Caco-2 (cell line): ENCODE measurements at regions not wholly inside any gene's neighbourhood (a gene's known extent, or its start where the extent isn't known, plus 50 kb on each side); places are given as distances from the start of the nearest gene placed in this dataset.

Experiments used
- BruUV-seq: library from RNA; stranded (reverse); fragments of 400-500 nt; replicated peaks from 2 replicates; lab custom pipeline; 2021; lab: Mats Ljungman, UMichigan
- CTCF ChIA-PET: fragments of 300-600 bp; sonication (Branson Sonifier 250); formaldehyde crosslinking; loops from one replicate; lab custom pipeline; 2022; ENCODE audit warnings: antibody characterized with exemption; lab: Charles Lee
- POLR2A ChIA-PET: fragments of 300-600 bp; sonication (Branson Sonifier 250); formaldehyde crosslinking; loops from one replicate; lab custom pipeline; 2022; ENCODE audit warnings: antibody characterized with exemption; lab: Charles Lee
- DNase-seq, 2 experiments: peaks; one replicate each; pipeline versions ENCODE4 v3.0.0 to v3.0.0-alpha.2; 2020 to 2022
- H3K27me3 ChIP-seq: replicated peaks from 2 replicates; pipeline ENCODE4 v1.6.0; 2011; ENCODE audit warnings: low read length; ENCODE audit not compliant: control insufficient read depth, insufficient read depth
- H3K36me3 ChIP-seq: 2 replicates; pipeline ENCODE4 v1.5.1; 2011; ENCODE audit warnings: low read length; ENCODE audit not compliant: control insufficient read depth, insufficient read depth
- H3K4me1 ChIP-seq: fragments of 250-450 bp; sonication (Bioruptor Pico); 2 replicates; pipeline ENCODE4 v1.5.1; 2020; ENCODE audit warnings: mild to moderate bottlenecking
- H3K4me3 ChIP-seq: 2 replicates; pipeline ENCODE4 v1.5.1; 2011; ENCODE audit warnings: low read depth, mild to moderate bottlenecking, control low read depth, low read length
- H3K9me3 ChIP-seq: fragments of 250-450 bp; sonication (Bioruptor Pico); 2 replicates; pipeline ENCODE4 v1.5.1; 2020; ENCODE audit warnings: mild to moderate bottlenecking, moderate library complexity
- H3K27ac Mint-ChIP-seq: one replicate; pipeline ENCODE4 v1.8.0; 2022; ENCODE audit warnings: mixed read lengths; ENCODE audit not compliant: unreplicated experiment
- H3K27me3 Mint-ChIP-seq: one replicate; pipeline ENCODE4 v1.8.0; 2022; ENCODE audit warnings: mixed read lengths; ENCODE audit not compliant: insufficient read depth, unreplicated experiment
- H3K36me3 Mint-ChIP-seq: one replicate; pipeline ENCODE4 v1.8.0; 2022; ENCODE audit warnings: mild to moderate bottlenecking, mixed read lengths; ENCODE audit not compliant: insufficient read depth, unreplicated experiment
- H3K4me1 Mint-ChIP-seq: one replicate; pipeline ENCODE4 v1.8.0; 2022; ENCODE audit warnings: low read depth, mixed read lengths; ENCODE audit not compliant: unreplicated experiment
- H3K4me3 Mint-ChIP-seq: one replicate; pipeline ENCODE4 v1.8.0; 2022; ENCODE audit warnings: mild to moderate bottlenecking, moderate library complexity, mixed read lengths; ENCODE audit not compliant: unreplicated experiment
- H3K9me3 Mint-ChIP-seq: one replicate; pipeline ENCODE4 v1.8.0; 2022; ENCODE audit warnings: mixed read lengths; ENCODE audit not compliant: unreplicated experiment
- intact Hi-C: fragments of 100-400 bp; cut with micrococcal nuclease; formaldehyde crosslinking; loops from one replicate; pipeline ENCODE4 v1.10.0; 2022; ENCODE audit not compliant: unreplicated experiment
- TF ChIP-seq, protein P1 (sequence below), 2 experiments: fragments of 200-600 bp in 1 of 2; IDR thresholded peaks; 1 replicate in 1 of 2; 2 replicates in 1 of 2; pipeline versions ENCODE4 v1.5.1 to v1.8.0; 2011 to 2022; ENCODE audit warnings: antibody characterized with exemption in 1 of 2, control low read depth in 1 of 2, inconsistent platforms in 1 of 2, low read depth in 1 of 2, low read length in 1 of 2, mild to moderate bottlenecking in 1 of 2, moderate library complexity in 1 of 2; ENCODE audit not compliant: insufficient read depth in 1 of 2, severe bottlenecking in 1 of 2, unreplicated experiment in 1 of 2

DNA sequence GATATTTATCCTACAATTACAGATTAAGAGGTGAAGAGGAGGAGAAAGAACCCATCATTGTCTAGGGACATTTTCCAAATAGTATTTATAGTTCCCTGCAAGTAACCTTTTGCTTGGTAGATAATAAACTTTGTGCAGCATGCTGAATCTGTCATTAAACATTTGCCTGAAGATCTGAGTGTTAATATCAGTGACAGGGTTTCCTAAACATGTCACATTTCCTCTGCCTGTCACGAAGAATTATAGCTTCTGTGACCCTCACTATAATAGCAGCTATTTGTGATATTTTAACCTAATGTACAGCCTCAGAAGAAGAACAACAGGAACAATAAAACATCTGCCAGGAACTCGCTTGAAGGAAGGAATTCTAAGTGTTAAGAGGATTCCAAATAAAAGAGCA, 350.3 kb downstream of the GXYLT1 start:
- Mint-ChIP-seq H3K4me3 (no peak overlapping the region), H3K36me3 (no peaks in the 10 kb centered on the region), H3K27ac (no peak overlapping the region), H3K27me3 (no peaks in the 10 kb centered on the region), H3K4me1 (no peaks in the 10 kb centered on the region), H3K9me3 (peaks cover 9% of the 10 kb centered on the region)
- H3K9me3 ChIP-seq = peaks cover 6% of the 10 kb centered on the region; the same call in 1 of the 2 replicates
- TF ChIP-seq, protein P1, sequence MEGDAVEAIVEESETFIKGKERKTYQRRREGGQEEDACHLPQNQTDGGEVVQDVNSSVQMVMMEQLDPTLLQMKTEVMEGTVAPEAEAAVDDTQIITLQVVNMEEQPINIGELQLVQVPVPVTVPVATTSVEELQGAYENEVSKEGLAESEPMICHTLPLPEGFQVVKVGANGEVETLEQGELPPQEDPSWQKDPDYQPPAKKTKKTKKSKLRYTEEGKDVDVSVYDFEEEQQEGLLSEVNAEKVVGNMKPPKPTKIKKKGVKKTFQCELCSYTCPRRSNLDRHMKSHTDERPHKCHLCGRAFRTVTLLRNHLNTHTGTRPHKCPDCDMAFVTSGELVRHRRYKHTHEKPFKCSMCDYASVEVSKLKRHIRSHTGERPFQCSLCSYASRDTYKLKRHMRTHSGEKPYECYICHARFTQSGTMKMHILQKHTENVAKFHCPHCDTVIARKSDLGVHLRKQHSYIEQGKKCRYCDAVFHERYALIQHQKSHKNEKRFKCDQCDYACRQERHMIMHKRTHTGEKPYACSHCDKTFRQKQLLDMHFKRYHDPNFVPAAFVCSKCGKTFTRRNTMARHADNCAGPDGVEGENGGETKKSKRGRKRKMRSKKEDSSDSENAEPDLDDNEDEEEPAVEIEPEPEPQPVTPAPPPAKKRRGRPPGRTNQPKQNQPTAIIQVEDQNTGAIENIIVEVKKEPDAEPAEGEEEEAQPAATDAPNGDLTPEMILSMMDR (IDR thresholded peaks at IDR 0.05; ENCODE audit: insufficient read depth in 1 of 2, low read depth in 1 of 2, low read length in 1 of 2, severe bottlenecking in 1 of 2, unreplicated experiment in 1 of 2) = no peak
- intact Hi-C loops = no loop called here
- no peak for DNase-seq
- no peaks in the 10 kb centered on the region for H3K36me3 ChIP-seq
- BruUV-seq = no TSS peak
- CTCF ChIA-PET = no interaction called here
- no peaks in the 10 kb centered on the region for H3K27me3 ChIP-seq
- no peaks in the 10 kb centered on the region for H3K4me1 ChIP-seq
- POLR2A ChIA-PET = no interaction called here
- H3K4me3 ChIP-seq = no peak overlapping the region

DNA sequence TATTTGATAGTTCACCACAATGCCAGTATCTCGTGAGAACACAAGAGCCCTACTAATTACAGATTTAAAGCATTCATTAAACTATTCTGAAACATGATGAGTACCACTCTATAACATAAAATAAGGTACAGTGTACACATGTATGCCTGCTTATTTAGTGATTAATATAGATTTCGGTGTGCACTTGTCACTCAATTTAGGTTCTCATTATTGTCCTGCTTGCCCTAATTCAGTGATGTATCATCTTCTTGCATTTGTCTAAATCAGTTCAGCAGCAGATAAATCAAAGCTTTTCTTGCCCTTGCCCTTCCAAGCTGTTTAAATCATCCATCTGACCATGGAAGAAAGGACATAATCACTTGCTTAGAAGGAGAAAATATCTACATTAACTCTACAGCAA, 359.7 kb downstream of the GXYLT1 start:
- no TSS peak for BruUV-seq
- intact Hi-C loops = no loop called here
- no peak for DNase-seq
- Histone ChIP-seq H3K4me1 (no peaks in the 10 kb centered on the region), H3K36me3 (no peaks in the 10 kb centered on the region), H3K4me3 (no peak overlapping the region), H3K27me3 (no peaks in the 10 kb centered on the region), H3K9me3 (no peaks in the 10 kb centered on the region)
- Mint-ChIP-seq H3K4me1 (no peaks in the 10 kb centered on the region), H3K27ac (no peak overlapping the region), H3K4me3 (no peak overlapping the region), H3K36me3 (no peaks in the 10 kb centered on the region), H3K27me3 (no peaks in the 10 kb centered on the region), H3K9me3 (no peaks in the 10 kb centered on the region)
- CTCF ChIA-PET = no interaction called here
- TF ChIP-seq, protein P1 (IDR thresholded peaks at IDR 0.05; ENCODE audit: insufficient read depth in 1 of 2, low read depth in 1 of 2, low read length in 1 of 2, severe bottlenecking in 1 of 2, unreplicated experiment in 1 of 2) = no peak
- POLR2A ChIA-PET = no interaction called here

DNA sequence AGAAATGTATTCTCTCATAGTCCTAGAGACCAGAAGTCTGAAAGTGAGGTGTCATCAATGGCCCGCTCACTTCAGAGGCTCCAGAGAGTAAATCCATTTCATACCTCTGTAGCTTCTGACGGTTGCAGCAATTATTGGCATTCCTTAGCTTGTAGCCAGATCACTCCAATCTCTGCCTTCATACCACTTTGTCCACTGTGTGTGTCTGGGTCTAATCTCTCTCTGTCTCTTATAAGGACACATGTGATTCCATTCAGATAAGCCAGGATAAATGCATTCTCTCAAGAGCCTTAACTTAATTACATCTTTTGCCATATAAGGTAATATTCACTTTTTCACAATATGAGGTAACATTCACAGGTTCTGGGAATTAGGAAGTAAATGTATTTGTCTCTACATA, 365.7 kb downstream of the GXYLT1 start:
- ChIA-PET CTCF (no interaction called here), POLR2A (no interaction called here)
- no peak overlapping the region for H3K27ac Mint-ChIP-seq
- no peaks in the 10 kb centered on the region for H3K9me3 Mint-ChIP-seq
- DNase-seq = no peak
- no peak overlapping the region for H3K4me3 ChIP-seq
- H3K4me3 Mint-ChIP-seq = no peak overlapping the region
- H3K4me1 ChIP-seq = no peaks in the 10 kb centered on the region
- no peaks in the 10 kb centered on the region for H3K27me3 ChIP-seq
- H3K4me1 Mint-ChIP-seq = no peaks in the 10 kb centered on the region
- H3K27me3 Mint-ChIP-seq = peaks cover 4% of the 10 kb centered on the region
- TF ChIP-seq, protein P1 (IDR thresholded peaks at IDR 0.05; ENCODE audit: insufficient read depth in 1 of 2, low read depth in 1 of 2, low read length in 1 of 2, severe bottlenecking in 1 of 2, unreplicated experiment in 1 of 2) = no peak
- no TSS peak for BruUV-seq
- H3K36me3 Mint-ChIP-seq = peaks cover 5% of the 10 kb centered on the region
- no peaks in the 10 kb centered on the region for H3K9me3 ChIP-seq
- intact Hi-C loops = no loop called here
- no peaks in the 10 kb centered on the region for H3K36me3 ChIP-seq
